Liver (tissue), 8 donors: ENCODE measurements at regions not wholly inside any gene's neighbourhood (a gene's known extent, or its start where the extent isn't known, plus 50 kb on each side); places are given as distances from the start of the nearest gene placed in this dataset.

ENCODE experiments used
- DNase-seq: peaks from one replicate; pipeline ENCODE4 v3.0.0-alpha.2; 2017; ENCODE audit warnings: low spot score
- H3K27ac ChIP-seq, 2 donors: one replicate each; pipeline ENCODE4 v1.7.0; 2013; ENCODE audit warnings: inconsistent platforms in 2 of 2, low read length in 2 of 2, control low read depth in 1 of 2, low read depth in 1 of 2, mild to moderate bottlenecking in 1 of 2
- H3K27me3 ChIP-seq, 4 donors: one replicate each; pipeline versions ENCODE4 v1.6.1 to v1.7.0; 2013; ENCODE audit warnings: low read length in 3 of 4, inconsistent platforms in 1 of 4, mild to moderate bottlenecking in 1 of 4, moderate library complexity in 1 of 4; ENCODE audit not compliant: control insufficient read depth in 4 of 4, insufficient read depth in 4 of 4
- H3K36me3 ChIP-seq, 4 donors: one replicate each; pipeline versions ENCODE4 v1.6.1 to v1.7.0; 2013; ENCODE audit warnings: low read length in 3 of 4, mild to moderate bottlenecking in 3 of 4, low read depth in 1 of 4, moderate library complexity in 1 of 4; ENCODE audit not compliant: control insufficient read depth in 4 of 4, insufficient read depth in 3 of 4
- H3K4me1 ChIP-seq, 4 donors: one replicate each; pipeline versions ENCODE4 v1.6.1 to v1.7.0; 2013; ENCODE audit warnings: low read length in 3 of 4, mild to moderate bottlenecking in 3 of 4, moderate library complexity in 1 of 4; ENCODE audit not compliant: control insufficient read depth in 4 of 4, insufficient read depth in 4 of 4
- H3K4me3 ChIP-seq, 3 donors: one replicate each; pipeline versions ENCODE4 v1.6.1 to v1.7.0; 2013; ENCODE audit warnings: low read length in 3 of 3, control low read depth in 1 of 3, low read depth in 1 of 3, mild to moderate bottlenecking in 1 of 3
- H3K9ac ChIP-seq, 2 donors: one replicate each; pipeline ENCODE4 v1.7.0; 2013; ENCODE audit warnings: low read length in 2 of 2, mild to moderate bottlenecking in 2 of 2, moderate library complexity in 2 of 2, control low read depth in 1 of 2, low read depth in 1 of 2
- H3K9me3 ChIP-seq, 4 donors: one replicate each; pipeline versions ENCODE4 v1.6.1 to v1.7.0; 2013; ENCODE audit warnings: low read length in 3 of 4; ENCODE audit not compliant: control insufficient read depth in 4 of 4
- ATF3 ChIP-seq: IDR thresholded peaks from 2 replicates; pipeline ENCODE4 v1.6.1; 2016; ENCODE audit warnings: antibody characterized with exemption
- CTCF ChIP-seq: fragments of 150-350 bp; IDR thresholded peaks from 2 replicates; pipeline ENCODE4 v1.5.1; 2017; ENCODE audit warnings: improper control_type of control experiment, low read depth, low read length; ENCODE audit not compliant: missing input control
- FOXA1 ChIP-seq: IDR thresholded peaks from 2 replicates; pipeline ENCODE4 v1.6.1; 2016; ENCODE audit warnings: antibody characterized with exemption
- GABPA ChIP-seq, 2 donors: IDR thresholded peaks in 1 of 2; conservative IDR thresholded peaks in 1 of 2; 2 replicates each; pipeline ENCODE4 v1.6.1; 2016; ENCODE audit warnings: antibody characterized with exemption in 2 of 2, mild to moderate bottlenecking in 1 of 2, moderate library complexity in 1 of 2
- HNF4A ChIP-seq, 2 donors: conservative IDR thresholded peaks; 2 replicates each; pipeline ENCODE4 v1.6.1; 2016; ENCODE audit warnings: antibody characterized with exemption in 2 of 2, mild to moderate bottlenecking in 2 of 2
- HNF4G ChIP-seq: IDR thresholded peaks from 2 replicates; pipeline ENCODE4 v1.6.1; 2016; ENCODE audit warnings: antibody characterized with exemption
- JUND ChIP-seq, 2 donors: IDR thresholded peaks; 2 replicates each; pipeline ENCODE4 v1.6.1; 2016; ENCODE audit warnings: antibody characterized with exemption in 2 of 2
- MAX ChIP-seq: IDR thresholded peaks from 2 replicates; pipeline ENCODE4 v1.6.1; 2016; ENCODE audit warnings: antibody characterized with exemption
- NR2F2 ChIP-seq: IDR thresholded peaks from 2 replicates; pipeline ENCODE4 v1.6.1; 2016; ENCODE audit warnings: antibody characterized with exemption
- RAD21 ChIP-seq, 2 donors: IDR thresholded peaks; 2 replicates each; pipeline ENCODE4 v1.6.1; 2016; ENCODE audit warnings: antibody characterized with exemption in 2 of 2, mild to moderate bottlenecking in 2 of 2
- REST ChIP-seq: IDR thresholded peaks from 2 replicates; pipeline ENCODE4 v1.6.1; 2016; ENCODE audit warnings: antibody characterized with exemption, mild to moderate bottlenecking
- RXRA ChIP-seq, 2 donors: IDR thresholded peaks; 2 replicates each; pipeline ENCODE4 v1.6.1; 2017 to 2018; ENCODE audit warnings: antibody characterized with exemption in 2 of 2, mild to moderate bottlenecking in 1 of 2
- SP1 ChIP-seq: IDR thresholded peaks from 2 replicates; pipeline ENCODE4 v1.6.1; 2018; ENCODE audit warnings: antibody characterized with exemption, mild to moderate bottlenecking
- TAF1 ChIP-seq: conservative IDR thresholded peaks from 2 replicates; pipeline ENCODE4 v1.6.1; 2016; ENCODE audit warnings: antibody characterized with exemption, mild to moderate bottlenecking
- YY1 ChIP-seq: IDR thresholded peaks from 2 replicates; pipeline ENCODE4 v1.6.1; 2016; ENCODE audit warnings: antibody characterized with exemption, mild to moderate bottlenecking
- ZBTB33 ChIP-seq: IDR thresholded peaks from 2 replicates; pipeline ENCODE4 v1.6.1; 2016; ENCODE audit warnings: antibody characterized with exemption
- WGBS: extraction: QIAGEN DNeasy Blood & Tissue Kit; methylation state at CpG from one replicate; pipeline ENCODE4 v1.1.7; 2013; 5-methylcytosine and 5-hydroxymethylcytosine counted together
- donor health status: healthy.
- donor health status: healthy.
- donor health status: healthy.
- donor health status: healthy.
- donor health status: healthy.

GRCh38 chr4:71267244-71267643, 71.6 kb upstream of the SLC4A4 start:
- Histone ChIP-seq H3K27ac (no peak overlapping the region), H3K4me1 (peaks cover 0 to 15% (median under 1%) of the 10 kb centered on the region in 4 donors), H3K9me3 (no peaks in the 10 kb centered on the region), H3K4me3 (no peak overlapping the region), H3K9ac (no peak overlapping the region), H3K27me3 (no peaks in the 10 kb centered on the region), H3K36me3 (peaks cover 0 to 1% (median 0%) of the 10 kb centered on the region in 4 donors)
- no peak for DNase-seq
- WGBS: 90% methylated on average over 1 of the region's 1 CpG
- no peak for TF ChIP-seq TAF1
- TF ChIP-seq RAD21 (IDR thresholded peaks at IDR 0.05): no peak
- no peak for TF ChIP-seq FOXA1
- TF ChIP-seq ATF3: no peak
- TF ChIP-seq RXRA (IDR thresholded peaks at IDR 0.05): no peak
- no peak for TF ChIP-seq ZBTB33
- no peak for TF ChIP-seq GABPA (IDR thresholded peaks at IDR 0.05 in 1 of 2, conservative IDR thresholded peaks at IDR 0.05 in 1 of 2)
- no peak for TF ChIP-seq NR2F2
- no peak for TF ChIP-seq YY1
- no peak for TF ChIP-seq HNF4A (conservative IDR thresholded peaks at IDR 0.05)

- peaks cover 0 to 15% (median under 1%) of the 10 kb centered on the region in 4 donors for H3K4me1 ChIP-seq
- no peaks in the 10 kb centered on the region for H3K27me3 ChIP-seq
- H3K9me3 ChIP-seq: no peaks in the 10 kb centered on the region
- no peak for DNase-seq
- 76% methylated on average over 4 of the region's 4 CpGs for WGBS
- no peak for TF ChIP-seq HNF4G
- no peak for TF ChIP-seq RXRA (IDR thresholded peaks at IDR 0.05)
- TF ChIP-seq ZBTB33: no peak
- no peak for TF ChIP-seq SP1
- no peak for TF ChIP-seq FOXA1
- TF ChIP-seq GABPA (IDR thresholded peaks at IDR 0.05 in 1 of 2, conservative IDR thresholded peaks at IDR 0.05 in 1 of 2): no peak
- no peak for TF ChIP-seq MAX
- no peak for TF ChIP-seq YY1
- TF ChIP-seq REST: no peak
- no peak for TF ChIP-seq CTCF
- no peak for TF ChIP-seq JUND (IDR thresholded peaks at IDR 0.05)
- peaks cover 0 to 1% (median 0%) of the 10 kb centered on the region in 4 donors for H3K36me3 ChIP-seq
- no peak overlapping the region for H3K27ac ChIP-seq
- no peak overlapping the region for H3K9ac ChIP-seq
- no peak overlapping the region for H3K4me3 ChIP-seq
Measured at GRCh38 chr4:71268166-71268565, 70.7 kb upstream of the SLC4A4 start.
